C4-2B (cell line): ENCODE measurements at regions not wholly inside any gene's neighbourhood (a gene's known extent, or its start where the extent isn't known, plus 50 kb on each side); places are given as distances from the start of the nearest gene placed in this dataset.

Source experiments
- H3K27ac ChIP-seq: fragments of 450-650 bp; 2 replicates; pipeline ENCODE4 v1.5.1; 2017
- CTCF ChIP-seq: fragments of 450-650 bp; conservative IDR thresholded peaks from 2 replicates; pipeline ENCODE4 v1.5.1; 2017; ENCODE audit warnings: mild to moderate bottlenecking
- ZFX ChIP-seq: fragments of 450-650 bp; IDR thresholded peaks from 2 replicates; pipeline ENCODE4 v1.6.1; 2017

- TF ChIP-seq ZFX (no peak), CTCF (no peak)
- peak overlapping the region; percentile 100 for H3K27ac ChIP-seq
Observed at GRCh38 chrX:40152173-40152711, 54.5 kb upstream of the BCOR start.

- peak overlapping the region; percentile 100 for H3K27ac ChIP-seq
Observed at GRCh38 chrX:40151211-40152172, 53.7 kb upstream of the BCOR start.

GRCh38 chrX:40150503-40150902 is 52.7 kb upstream of the BCOR start:
- no peak for TF ChIP-seq CTCF
- no peak for TF ChIP-seq ZFX
- peak overlapping the region; percentile 100 for H3K27ac ChIP-seq

More at GRCh38 chrX:40151211-40152172, 53.7 kb upstream of the BCOR start:
- TF ChIP-seq ZFX: no peak
- no peak for TF ChIP-seq CTCF

- peak overlapping the region; percentile 89 for H3K27ac ChIP-seq
- no peak for TF ChIP-seq ZFX
Observed at GRCh38 chrX:40149286-40150175, 51.8 kb upstream of the BCOR start.

GRCh38 chrX:40148385-40149285 is 50.9 kb upstream of the BCOR start:
- peak overlapping the region; percentile 89 for H3K27ac ChIP-seq
- TF ChIP-seq ZFX (no peak), CTCF (no peak)

- no peak for TF ChIP-seq ZFX
- TF ChIP-seq CTCF: no peak
Observed at GRCh38 chrX:40147971-40148370, 50.2 kb upstream of the BCOR start.

More at GRCh38 chrX:40147971-40148370, 50.2 kb upstream of the BCOR start:
- H3K27ac ChIP-seq: peak overlapping the region; percentile 89
